Erythroblast (primary cell): ENCODE measurements at regions not wholly inside any gene's neighbourhood (a gene's known extent, or its start where the extent isn't known, plus 50 kb on each side); places are given as distances from the start of the nearest gene placed in this dataset.

Experiments
- GATA1 ChIP-seq: IDR thresholded peaks from 2 replicates; pipeline ENCODE4 v1.6.1; 2011; ENCODE audit warnings: low read depth, mild to moderate bottlenecking, control low read depth, low read length, moderate library complexity
- POLR2A ChIP-seq: IDR thresholded peaks from 2 replicates; pipeline ENCODE4 v1.6.1; 2011; ENCODE audit warnings: mild to moderate bottlenecking, low read length

DNA sequence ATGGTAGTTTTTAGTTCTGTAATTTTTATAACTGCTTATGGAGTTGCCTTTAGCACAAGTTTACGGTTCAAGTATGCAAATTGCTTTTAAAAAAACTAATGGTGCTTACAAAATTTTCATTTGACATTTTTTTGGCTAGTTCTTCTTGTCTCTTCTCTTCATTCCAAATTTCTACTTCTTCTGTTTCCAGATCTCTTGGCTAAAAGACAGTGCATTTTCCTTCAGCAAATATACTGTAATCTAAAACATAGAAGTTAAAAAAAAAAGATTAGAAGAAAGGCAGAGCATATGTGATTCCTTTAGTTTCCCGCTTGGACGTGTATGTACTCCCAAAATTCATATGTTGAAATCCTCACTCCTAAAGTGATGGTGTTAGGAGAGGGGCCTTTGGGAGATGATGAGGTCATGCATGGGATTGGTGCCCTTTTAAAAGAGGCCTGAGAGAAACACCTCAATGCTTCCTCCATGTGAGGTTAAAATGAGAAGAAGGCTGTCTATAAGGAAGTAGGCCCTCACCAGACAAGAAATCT, 132.1 kb upstream of the NPY2R start:
- no peak for TF ChIP-seq POLR2A
- TF ChIP-seq GATA1, result no peak
